ENCODE measurements at regions not wholly inside any gene's neighbourhood (a gene's known extent, or its start where the extent isn't known, plus 50 kb on each side); places are given as distances from the start of the nearest gene placed in this dataset.

GRCh38 chr14:49494836-49495235 lies 91.3 kb downstream of the RPS29 start (continued):
- TF ChIP-seq, protein P1, sequence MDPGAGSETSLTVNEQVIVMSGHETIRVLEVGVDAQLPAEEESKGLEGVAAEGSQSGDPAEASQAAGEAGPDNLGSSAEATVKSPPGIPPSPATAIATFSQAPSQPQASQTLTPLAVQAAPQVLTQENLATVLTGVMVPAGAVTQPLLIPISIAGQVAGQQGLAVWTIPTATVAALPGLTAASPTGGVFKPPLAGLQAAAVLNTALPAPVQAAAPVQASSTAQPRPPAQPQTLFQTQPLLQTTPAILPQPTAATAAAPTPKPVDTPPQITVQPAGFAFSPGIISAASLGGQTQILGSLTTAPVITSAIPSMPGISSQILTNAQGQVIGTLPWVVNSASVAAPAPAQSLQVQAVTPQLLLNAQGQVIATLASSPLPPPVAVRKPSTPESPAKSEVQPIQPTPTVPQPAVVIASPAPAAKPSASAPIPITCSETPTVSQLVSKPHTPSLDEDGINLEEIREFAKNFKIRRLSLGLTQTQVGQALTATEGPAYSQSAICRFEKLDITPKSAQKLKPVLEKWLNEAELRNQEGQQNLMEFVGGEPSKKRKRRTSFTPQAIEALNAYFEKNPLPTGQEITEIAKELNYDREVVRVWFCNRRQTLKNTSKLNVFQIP (CRISPR knock-in tag; IDR thresholded peaks at IDR 0.05; ENCODE audit: borderline replicate concordance, low read depth) = no peak
- TF ChIP-seq ZFP3 (CRISPR knock-in tag; IDR thresholded peaks at IDR 0.05) (no peak), CSRNP3 (CRISPR knock-in tag; IDR thresholded peaks at IDR 0.05) (no peak), PATZ1 (CRISPR knock-in tag; IDR thresholded peaks at IDR 0.05; ENCODE audit: borderline replicate concordance) (no peak), SNAI2 (CRISPR knock-in tag; IDR thresholded peaks at IDR 0.05) (no peak), ZNF565 (CRISPR knock-in tag; conservative IDR thresholded peaks at IDR 0.05; ENCODE audit: low read depth) (no peak), CSDC2 (CRISPR knock-in tag; IDR thresholded peaks at IDR 0.05) (no peak), ESRRG (CRISPR knock-in tag; IDR thresholded peaks at IDR 0.05) (no peak), ZC3H10 (CRISPR knock-in tag; IDR thresholded peaks at IDR 0.05) (no peak)

- no peak for ATAC-seq
- TF ChIP-seq TOX (CRISPR knock-in tag; IDR thresholded peaks at IDR 0.05; ENCODE audit: borderline replicate concordance) = no peak
- TF ChIP-seq, protein P1 (CRISPR knock-in tag; IDR thresholded peaks at IDR 0.05; ENCODE audit: borderline replicate concordance, low read depth) = no peak
- no peak for TF ChIP-seq CREB5 (CRISPR knock-in tag; IDR thresholded peaks at IDR 0.05; ENCODE audit: low read depth)
- TF ChIP-seq PPARA (CRISPR knock-in tag; IDR thresholded peaks at IDR 0.05; ENCODE audit: borderline replicate concordance) = no peak
- TF ChIP-seq PATZ1 (CRISPR knock-in tag; IDR thresholded peaks at IDR 0.05; ENCODE audit: borderline replicate concordance) = no peak
- no peak for TF ChIP-seq ARNTL (CRISPR knock-in tag; IDR thresholded peaks at IDR 0.05; ENCODE audit: borderline replicate concordance, low read depth)
- no peak for TF ChIP-seq OSR1 (CRISPR knock-in tag; IDR thresholded peaks at IDR 0.05)
- TF ChIP-seq TCF4 (CRISPR knock-in tag; IDR thresholded peaks at IDR 0.05; ENCODE audit: borderline replicate concordance) = no peak
- TF ChIP-seq ESRRG (CRISPR knock-in tag; IDR thresholded peaks at IDR 0.05) = no peak
- TF ChIP-seq ZNF565 (CRISPR knock-in tag; conservative IDR thresholded peaks at IDR 0.05; ENCODE audit: low read depth) = no peak
- TF ChIP-seq ZFP30 (CRISPR knock-in tag; IDR thresholded peaks at IDR 0.05) = no peak
Measured at GRCh38 chr14:49493557-49493956, 92.6 kb downstream of the RPS29 start.

- no peak for TF ChIP-seq ISL1 (CRISPR knock-in tag; IDR thresholded peaks at IDR 0.05)
- no peak for TF ChIP-seq OSR1 (CRISPR knock-in tag; IDR thresholded peaks at IDR 0.05)
- no peak for TF ChIP-seq SNAI2 (CRISPR knock-in tag; IDR thresholded peaks at IDR 0.05)
- no peak for TF ChIP-seq BACH2 (CRISPR knock-in tag; IDR thresholded peaks at IDR 0.05; ENCODE audit: borderline replicate concordance)
- TF ChIP-seq GLIS3 (CRISPR knock-in tag; IDR thresholded peaks at IDR 0.05) = no peak
- no peak for TF ChIP-seq ARNTL (CRISPR knock-in tag; IDR thresholded peaks at IDR 0.05; ENCODE audit: borderline replicate concordance, low read depth)
- TF ChIP-seq ZC3H10 (CRISPR knock-in tag; IDR thresholded peaks at IDR 0.05) = no peak
- no peak for TF ChIP-seq RARB (CRISPR knock-in tag; IDR thresholded peaks at IDR 0.05)
- TF ChIP-seq, protein P1 (CRISPR knock-in tag; IDR thresholded peaks at IDR 0.05; ENCODE audit: borderline replicate concordance, low read depth) = no peak
- no peak for ATAC-seq
Measured at GRCh38 chr14:49492151-49492550, 94.0 kb downstream of the RPS29 start.

Data from SK-N-SH treated with all-trans-retinoic acid at 6 μM for 48 hours (cell line).